Muscle of back (tissue), 3 donors: ENCODE measurements at regions not wholly inside any gene's neighbourhood (a gene's known extent, or its start where the extent isn't known, plus 50 kb on each side); places are given as distances from the start of the nearest gene placed in this dataset.
"Not testable (repeated sequence)": the region's sequence is repeated elsewhere in the genome, so short reads cannot be mapped to it uniquely, and the experiment has no call there.

Experiments used
- DNase-seq, 3 donors: peaks; one replicate each; pipeline versions ENCODE4 v3.0.0 to v3.0.0-alpha.2; 2013

DNA sequence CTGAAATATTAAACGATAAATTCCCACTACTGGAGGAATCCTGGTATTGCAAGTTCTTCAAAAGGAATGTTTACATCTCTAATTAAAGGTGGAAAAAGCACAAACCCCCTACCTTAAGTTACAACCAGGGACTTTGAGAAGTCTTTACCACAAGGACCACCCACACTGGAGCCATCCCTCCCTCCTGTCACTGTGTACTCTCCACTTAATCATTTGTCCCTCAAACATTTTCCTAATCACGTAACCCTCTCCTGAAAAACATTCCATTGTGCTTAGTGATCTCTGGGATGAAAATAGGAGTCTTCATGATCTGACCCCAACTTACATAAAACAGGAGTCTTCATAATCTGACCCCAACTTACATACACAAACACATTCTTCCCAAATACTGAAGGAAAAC lies 85.7 kb downstream of the SUCLG1 start:
- no peak for DNase-seq

GRCh38 chr2:84362541-84362940 lies 96.5 kb downstream of the SUCLG1 start:
- no peak for DNase-seq

DNA sequence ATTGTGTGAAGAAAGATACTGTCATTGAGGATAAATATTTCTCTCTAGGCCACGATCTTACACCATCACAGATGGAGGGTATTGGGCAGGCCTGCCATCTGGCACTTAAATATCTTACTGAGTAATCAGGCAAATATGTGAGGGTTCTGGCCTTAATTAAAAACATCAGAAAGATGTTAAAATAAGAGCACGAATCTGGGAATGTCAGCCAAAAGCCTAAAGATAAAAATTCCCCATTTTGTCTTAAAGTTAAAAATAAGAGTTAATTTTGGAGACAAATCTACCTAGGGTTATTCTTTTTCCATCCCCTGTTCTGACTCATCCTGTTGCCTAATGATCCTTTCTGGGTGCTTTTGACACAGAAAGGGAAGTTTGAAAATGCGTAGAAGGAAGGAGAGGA lies 121.0 kb downstream of the SUCLG1 start:
- peak in 1 of 3 donors; percentile 49 for DNase-seq

DNA sequence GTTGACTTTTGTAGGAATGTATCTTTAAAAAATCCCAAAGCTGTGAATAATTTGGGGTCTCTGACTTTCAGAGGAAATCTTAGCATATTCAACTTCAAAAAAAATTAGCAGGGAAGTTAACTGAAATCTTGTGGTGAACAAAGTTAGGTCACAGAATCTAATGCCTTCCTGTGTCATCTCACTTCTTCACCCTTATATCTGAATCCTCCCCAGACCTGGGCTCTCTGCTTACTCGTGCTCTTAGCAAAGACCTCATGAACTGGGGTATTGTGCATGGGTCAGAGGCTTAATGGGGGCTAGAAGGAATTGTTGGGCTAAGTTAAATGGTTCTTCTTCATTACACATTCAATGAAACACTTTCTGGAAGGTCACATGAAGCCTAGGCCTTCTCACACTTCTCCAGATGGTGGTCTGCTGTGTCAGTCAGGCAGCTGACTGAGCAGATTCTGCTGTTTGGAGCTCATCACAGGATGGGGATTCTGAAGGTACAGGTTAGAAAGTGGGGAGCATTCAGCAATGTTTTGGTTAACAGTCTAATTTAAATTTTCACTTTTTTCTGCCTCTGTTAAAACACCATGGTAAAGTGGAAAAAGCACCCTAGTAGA lies 131.3 kb downstream of the SUCLG1 start:
- no peak for DNase-seq

GRCh38 chr2:84326831-84327432 lies 132.1 kb downstream of the SUCLG1 start:
- DNase-seq, result no peak

GRCh38 chr2:84323890-84324289 lies 135.2 kb downstream of the SUCLG1 start:
- DNase-seq, result no peak

GRCh38 chr2:84320940-84321339 lies 138.1 kb downstream of the SUCLG1 start:
- DNase-seq, result no peak

GRCh38 chr2:84319581-84319980 lies 139.5 kb downstream of the SUCLG1 start:
- no peak for DNase-seq

DNA sequence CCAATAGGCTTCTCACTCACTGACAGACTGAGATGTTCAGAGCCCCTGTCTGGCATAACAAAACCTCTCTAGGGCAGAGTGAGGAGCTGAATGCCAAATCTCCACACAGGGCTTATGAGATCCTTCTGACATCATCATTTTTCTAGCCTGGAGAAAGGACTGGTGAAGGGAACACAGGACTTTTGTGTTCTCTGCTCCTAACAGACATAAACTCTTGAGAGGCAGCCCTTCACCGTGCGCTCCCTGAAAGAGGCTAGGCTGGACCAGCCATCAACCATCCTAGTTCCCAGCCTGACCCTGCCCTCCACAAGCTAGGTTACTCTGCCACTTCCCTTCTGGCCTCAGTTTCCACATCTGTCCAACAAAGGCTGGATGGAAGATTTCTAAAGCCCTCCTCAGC lies 141.9 kb downstream of the SUCLG1 start:
- no peak for DNase-seq

- peak; percentile 53 to 74 (median 64) for DNase-seq
Observed at GRCh38 chr2:84314901-84315330, 144.2 kb downstream of the SUCLG1 start.

- no peak for DNase-seq
Observed at GRCh38 chr2:84314250-84314649, 144.8 kb downstream of the SUCLG1 start.

DNA sequence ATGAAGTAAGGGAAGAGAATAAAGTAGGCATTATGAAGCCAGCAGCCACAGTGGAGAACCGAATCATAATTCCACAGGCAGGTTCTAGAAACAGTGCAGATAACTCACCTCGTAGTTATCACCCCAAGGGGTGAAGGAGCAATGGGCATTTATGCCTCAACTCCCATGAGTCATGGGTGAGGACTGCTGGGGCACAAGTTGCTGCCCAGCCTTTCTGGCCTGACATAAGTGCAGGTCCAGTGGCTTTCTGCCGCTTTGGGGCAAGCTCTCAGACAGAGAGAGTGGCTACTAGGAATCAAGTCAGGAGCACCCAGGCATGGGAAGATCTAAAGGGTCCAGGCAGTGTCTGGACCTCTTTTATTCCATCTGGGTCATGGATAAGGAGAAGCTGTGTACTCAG lies 149.8 kb downstream of the SUCLG1 start:
- DNase-seq, result no peak

GRCh38 chr2:84306361-84306760 lies 152.7 kb downstream of the SUCLG1 start:
- DNase-seq, result no peak

GRCh38 chr2:84302513-84303412 lies 156.3 kb downstream of the SUCLG1 start:
- peak; percentile 28 to 61 (median 42) for DNase-seq

GRCh38 chr2:84301717-84302116 lies 157.4 kb downstream of the SUCLG1 start:
- no peak for DNase-seq

GRCh38 chr2:84300696-84301029 lies 158.4 kb downstream of the SUCLG1 start:
- no peak for DNase-seq

DNA sequence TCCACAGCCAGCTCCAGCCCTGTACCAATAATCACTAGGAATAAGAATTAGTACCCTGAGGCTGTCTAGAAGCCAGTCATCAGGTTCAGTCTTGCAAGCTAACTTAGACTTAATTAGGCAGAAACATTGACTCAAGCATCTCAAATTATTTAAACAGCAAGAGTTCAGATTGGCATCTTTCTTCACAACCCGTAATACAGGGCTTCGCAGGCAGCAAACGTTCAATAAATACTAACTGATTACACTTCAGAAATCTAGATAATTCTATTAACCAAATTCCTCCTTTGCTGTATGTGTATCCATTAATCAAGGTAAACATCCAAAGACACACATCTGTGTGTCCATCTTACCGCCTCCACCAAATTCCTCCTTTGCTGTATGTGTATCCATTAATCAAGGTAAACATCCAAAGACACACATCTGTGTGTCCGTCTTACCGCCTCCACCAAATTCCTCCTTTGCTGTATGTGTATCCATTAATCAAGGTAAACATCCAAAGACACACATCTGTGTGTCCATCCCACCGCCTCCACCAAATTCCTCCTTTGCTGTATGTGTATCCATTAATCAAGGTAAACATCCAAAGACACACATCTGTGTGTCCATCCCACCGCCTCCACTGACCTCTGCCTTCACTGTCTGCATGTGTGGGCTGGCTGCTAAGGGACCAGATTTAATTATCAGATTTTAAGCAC lies 158.9 kb downstream of the SUCLG1 start:
- not testable (repeated sequence) for DNase-seq

GRCh38 chr2:84299211-84299775 lies 159.8 kb downstream of the SUCLG1 start:
- DNase-seq, result no peak

DNA sequence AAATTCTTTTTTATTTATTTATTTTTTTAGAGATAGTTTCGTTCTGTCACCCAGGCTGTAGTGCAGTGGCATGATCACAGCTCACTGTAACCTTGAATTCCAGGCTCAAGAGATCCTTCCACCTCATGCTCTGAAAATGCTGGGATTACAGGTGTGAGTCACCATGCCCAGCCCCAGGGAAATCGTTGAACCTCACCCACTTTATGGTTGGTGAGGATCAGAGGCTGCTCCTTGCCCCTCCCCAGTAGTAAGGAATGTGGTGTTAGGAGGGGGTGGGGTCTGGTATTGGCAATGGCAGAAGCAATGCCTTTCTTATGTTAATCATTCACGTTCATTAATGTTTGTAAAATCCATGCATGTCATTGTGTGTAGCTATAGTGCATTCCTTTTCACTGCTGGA lies 161.9 kb downstream of the SUCLG1 start:
- DNase-seq, result no peak

DNA sequence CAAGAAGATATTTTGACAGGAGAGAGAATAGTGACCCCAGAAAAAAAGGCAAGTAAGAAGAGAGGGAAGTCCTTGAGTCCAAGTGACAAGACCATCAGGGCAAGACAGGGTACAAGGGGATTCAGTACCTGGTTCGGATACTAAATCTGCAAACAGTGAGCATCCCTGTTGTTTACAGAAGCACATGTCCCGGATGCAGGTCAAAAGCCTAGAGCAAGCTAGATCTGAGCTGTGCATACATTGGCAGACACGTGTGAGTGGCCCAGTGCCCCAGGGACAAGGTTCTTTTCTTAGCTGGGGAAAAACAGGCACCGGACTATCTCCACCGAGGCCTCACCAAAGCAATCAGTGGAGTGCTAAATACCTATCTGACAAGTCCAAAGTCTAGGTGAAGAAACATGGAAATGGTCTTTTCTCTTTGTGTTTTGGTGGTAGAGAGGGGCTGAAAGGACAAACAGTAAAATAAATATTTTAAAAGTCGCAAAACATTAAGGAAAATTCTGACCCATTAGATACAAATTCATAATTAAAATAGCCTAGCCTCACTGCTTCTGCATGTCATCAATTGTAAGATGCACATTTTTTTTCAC lies 165.2 kb downstream of the SUCLG1 start:
- DNase-seq, result no peak

DNA sequence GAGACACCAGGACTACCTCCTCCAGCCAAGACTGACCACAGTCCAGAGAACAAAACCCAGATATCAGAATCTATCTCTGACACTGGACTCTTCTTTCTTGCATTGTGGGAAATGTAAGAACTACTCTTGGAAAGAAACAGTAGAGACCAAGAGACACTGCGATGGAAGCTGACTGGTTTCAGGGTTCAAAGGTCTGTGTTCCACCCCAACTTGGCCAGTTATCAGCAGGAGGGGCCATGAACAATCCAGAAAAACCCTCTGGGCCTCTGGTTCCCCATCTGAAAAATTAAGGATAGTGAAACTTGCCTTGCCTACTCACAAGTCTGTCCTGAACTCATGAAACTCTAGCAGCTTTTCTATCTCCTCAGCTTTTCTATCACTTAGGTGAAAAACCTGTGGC lies 166.5 kb downstream of the SUCLG1 start:
- DNase-seq, result no peak

- DNase-seq, result no peak
Observed at GRCh38 chr2:84290537-84290936, 168.5 kb downstream of the SUCLG1 start.
